Stimulated activated CD8-positive, alpha-beta memory T cell treated with anti-CD3 and anti-CD28 coated beads, Interleukin-2, amount 100 ng/mL, for 48 hours (primary cell): ENCODE measurements at regions not wholly inside any gene's neighbourhood (a gene's known extent, or its start where the extent isn't known, plus 50 kb on each side); places are given as distances from the start of the nearest gene placed in this dataset.
"Not testable (repeated sequence)": the region's sequence is repeated elsewhere in the genome, so short reads cannot be mapped to it uniquely, and the experiment has no call there.

Source experiments
- DNase-seq, 2 donors: peaks; one replicate each; pipeline ENCODE4 v3.0.0-alpha.2; 2020; ENCODE audit warnings: low read depth in 2 of 2

GRCh38 chr5:160479220-160479619, 57.6 kb downstream of the PTTG1 start:
- no peak for DNase-seq

GRCh38 chr5:160479926-160480325, 58.3 kb downstream of the PTTG1 start:
- no peak for DNase-seq

- DNase-seq: no peak
Measured at GRCh38 chr5:160480652-160481051, 59.0 kb downstream of the PTTG1 start.

- DNase-seq: no peak
Measured at GRCh38 chr5:160484678-160485077, 63.0 kb downstream of the PTTG1 start.

- DNase-seq: no peak
Measured at GRCh38 chr5:160485364-160485969, 63.8 kb downstream of the PTTG1 start.

GRCh38 chr5:160486573-160486972, 64.9 kb downstream of the PTTG1 start:
- DNase-seq: peak in 1 of 2 donors; percentile 20

GRCh38 chr5:160488394-160489325, 67.0 kb downstream of the PTTG1 start:
- DNase-seq: no peak

- no peak for DNase-seq
Measured at GRCh38 chr5:160491438-160491837, 69.8 kb downstream of the PTTG1 start.

GRCh38 chr5:160492565-160492964, 70.9 kb downstream of the PTTG1 start:
- no peak for DNase-seq

GRCh38 chr5:160493806-160494338, 72.2 kb downstream of the PTTG1 start:
- no peak for DNase-seq

- DNase-seq: no peak
Measured at GRCh38 chr5:160494451-160494850, 72.8 kb downstream of the PTTG1 start.

GRCh38 chr5:160496334-160496733, 74.7 kb downstream of the PTTG1 start:
- no peak for DNase-seq

GRCh38 chr5:160496784-160497183, 75.1 kb downstream of the PTTG1 start:
- no peak for DNase-seq

- DNase-seq: no peak
Measured at GRCh38 chr5:160497878-160498277, 76.2 kb downstream of the PTTG1 start.

- not testable (repeated sequence) for DNase-seq
Measured at GRCh38 chr5:160498441-160499043, 76.9 kb downstream of the PTTG1 start.

- DNase-seq: no peak
Measured at GRCh38 chr5:160500786-160501779, 79.4 kb downstream of the PTTG1 start.

GRCh38 chr5:160504906-160505305, 83.3 kb downstream of the PTTG1 start:
- DNase-seq: no peak

GRCh38 chr5:160506006-160507004, 84.7 kb downstream of the PTTG1 start:
- DNase-seq: peak; percentile 41 to 52

- peak in 1 of 2 donors; percentile 16 for DNase-seq
Measured at GRCh38 chr5:160507221-160507721, 85.6 kb downstream of the PTTG1 start.
